GM12864 (cell line): ENCODE measurements at regions not wholly inside any gene's neighbourhood (a gene's known extent, or its start where the extent isn't known, plus 50 kb on each side); places are given as distances from the start of the nearest gene placed in this dataset.

Experiments
- DNase-seq: peaks from one replicate; pipeline ENCODE4 v3.0.0-alpha.2; 2011; ENCODE audit warnings: low read depth
- H3K4me3 ChIP-seq: 2 replicates; pipeline ENCODE4 v1.5.1; 2011; ENCODE audit warnings: mild to moderate bottlenecking, low read depth, low read length, control low read depth
- CTCF ChIP-seq: IDR thresholded peaks from 2 replicates; pipeline ENCODE4 v1.5.1; 2011; ENCODE audit warnings: low read depth, mild to moderate bottlenecking, moderate library complexity, low read length, control low read depth, inconsistent platforms; ENCODE audit errors: missing control alignments

- DNase-seq = no peak
- H3K4me3 ChIP-seq = no peak overlapping the region
- no peak for TF ChIP-seq CTCF
Observed at GRCh38 chr13:107736731-107737130, 478.6 kb downstream of the LIG4 start.

- H3K4me3 ChIP-seq = no peak overlapping the region
- TF ChIP-seq CTCF = no peak
- no peak for DNase-seq
Observed at GRCh38 chr13:107736170-107736569, 479.2 kb downstream of the LIG4 start.

GRCh38 chr13:107734891-107735625 is 480.3 kb downstream of the LIG4 start:
- TF ChIP-seq CTCF = no peak
- DNase-seq = no peak
- H3K4me3 ChIP-seq = no peak overlapping the region

- H3K4me3 ChIP-seq = no peak overlapping the region
- no peak for TF ChIP-seq CTCF
- no peak for DNase-seq
Observed at GRCh38 chr13:107733276-107733675, 482.1 kb downstream of the LIG4 start.

GRCh38 chr13:107730813-107731212 is 484.5 kb downstream of the LIG4 start:
- TF ChIP-seq CTCF = no peak
- no peak for DNase-seq
- no peak overlapping the region for H3K4me3 ChIP-seq

- no peak overlapping the region for H3K4me3 ChIP-seq
- no peak for TF ChIP-seq CTCF
- DNase-seq = no peak
Observed at GRCh38 chr13:107721125-107721869, 494.0 kb downstream of the LIG4 start.
